Calu3 (cell line): ENCODE measurements at regions not wholly inside any gene's neighbourhood (a gene's known extent, or its start where the extent isn't known, plus 50 kb on each side); places are given as distances from the start of the nearest gene placed in this dataset.
"Not testable (repeated sequence)": the region's sequence is repeated elsewhere in the genome, so short reads cannot be mapped to it uniquely, and the experiment has no call there.

Experiments
- BruUV-seq: library from RNA; stranded (reverse); fragments of 400-500 nt; replicated peaks from 2 replicates; lab custom pipeline; 2021; lab: Mats Ljungman, UMichigan
- CTCF ChIA-PET: fragments of 300-600 bp; sonication (Branson Sonifier 250); formaldehyde crosslinking; loops from one replicate; lab custom pipeline; 2022; ENCODE audit warnings: antibody characterized with exemption; lab: Charles Lee
- DNase-seq: peaks from one replicate; pipeline ENCODE4 v3.0.0; 2022
- H3K27ac Mint-ChIP-seq: one replicate; pipeline ENCODE4 v1.8.0; 2022; ENCODE audit warnings: mixed read lengths; ENCODE audit not compliant: unreplicated experiment
- H3K27me3 Mint-ChIP-seq: one replicate; pipeline ENCODE4 v1.8.0; 2022; ENCODE audit warnings: mixed read lengths; ENCODE audit not compliant: unreplicated experiment
- H3K36me3 Mint-ChIP-seq: one replicate; pipeline ENCODE4 v1.8.0; 2022; ENCODE audit warnings: mild to moderate bottlenecking, moderate library complexity, mixed read lengths; ENCODE audit not compliant: insufficient read depth, unreplicated experiment
- H3K4me1 Mint-ChIP-seq: one replicate; pipeline ENCODE4 v1.8.0; 2022; ENCODE audit warnings: mild to moderate bottlenecking, low read depth, mixed read lengths; ENCODE audit not compliant: unreplicated experiment
- H3K4me3 Mint-ChIP-seq: one replicate; pipeline ENCODE4 v1.8.0; 2022; ENCODE audit warnings: mild to moderate bottlenecking, low read depth, moderate library complexity, mixed read lengths; ENCODE audit not compliant: unreplicated experiment
- H3K9me3 Mint-ChIP-seq: one replicate; pipeline ENCODE4 v1.8.0; 2022; ENCODE audit warnings: low read depth, mixed read lengths; ENCODE audit not compliant: unreplicated experiment
- CTCF ChIP-seq: fragments of 200-600 bp; IDR thresholded peaks from one replicate; pipeline ENCODE4 v1.8.0; 2022; ENCODE audit warnings: antibody characterized with exemption; ENCODE audit not compliant: unreplicated experiment
- intact Hi-C: fragments of 100-400 bp; cut with micrococcal nuclease; formaldehyde crosslinking; loops from one replicate; pipeline ENCODE4 v1.10.0; 2022; ENCODE audit not compliant: unreplicated experiment

DNA sequence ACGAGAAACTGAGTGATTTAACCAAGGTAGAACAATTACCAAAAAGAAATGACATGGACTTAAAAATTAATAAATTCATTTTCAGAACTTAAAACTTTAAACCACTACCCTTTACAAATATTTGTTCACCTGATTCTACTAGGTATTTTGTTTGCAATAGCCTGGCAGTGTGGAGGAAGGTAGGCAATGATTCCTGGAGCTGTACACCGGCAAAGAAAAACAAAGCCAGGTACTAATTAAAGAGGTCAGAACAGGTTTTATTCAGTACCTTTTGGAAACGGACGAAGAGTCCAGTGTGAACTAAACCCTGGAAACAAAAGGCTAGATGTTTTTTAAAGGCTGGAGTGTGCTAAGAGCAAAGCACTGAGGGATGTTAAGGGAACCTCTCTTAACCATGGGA, 561.3 kb upstream of the FSHR start:
- H3K27ac Mint-ChIP-seq, result no peak overlapping the region
- H3K27me3 Mint-ChIP-seq, result no peaks in the 10 kb centered on the region
- BruUV-seq, result no TSS peak
- no peak for TF ChIP-seq CTCF
- no peaks in the 10 kb centered on the region for H3K36me3 Mint-ChIP-seq
- CTCF ChIA-PET, result no interaction called here
- H3K4me1 Mint-ChIP-seq, result no peaks in the 10 kb centered on the region
- H3K9me3 Mint-ChIP-seq, result no peaks in the 10 kb centered on the region
- H3K4me3 Mint-ChIP-seq, result no peak overlapping the region
- DNase-seq, result no peak
- intact Hi-C loops, result no loop called here

- no TSS peak for BruUV-seq
- Mint-ChIP-seq H3K4me3 (no peak overlapping the region), H3K9me3 (peaks cover 2% of the 10 kb centered on the region), H3K27me3 (no peaks in the 10 kb centered on the region), H3K27ac (no peak overlapping the region), H3K36me3 (no peaks in the 10 kb centered on the region), H3K4me1 (no peaks in the 10 kb centered on the region)
- CTCF ChIA-PET, result no interaction called here
- DNase-seq, result no peak
- intact Hi-C loops, result no loop called here
- TF ChIP-seq CTCF, result no peak
Measured at GRCh38 chr2:49714454-49714853, 560.1 kb upstream of the FSHR start.

DNA sequence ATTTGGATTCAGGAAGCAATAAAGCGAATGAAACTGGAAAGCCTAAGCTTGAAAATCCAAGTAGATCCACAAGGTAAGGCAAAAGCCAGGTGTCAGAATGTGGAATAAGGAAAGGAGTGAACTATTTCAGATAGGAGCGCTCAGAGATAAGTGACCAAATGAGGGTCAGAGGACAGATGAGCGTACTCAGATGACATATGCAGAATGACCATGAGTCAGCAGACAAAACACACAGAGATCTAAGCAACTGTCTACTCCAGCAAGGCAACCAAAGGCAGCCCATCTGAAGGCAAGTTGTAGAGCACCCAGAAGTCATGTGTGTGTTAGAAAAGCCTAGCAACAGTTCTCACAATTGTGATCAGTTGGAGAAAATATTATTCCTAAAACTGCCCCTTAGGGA, 548.4 kb upstream of the FSHR start:
- no peak overlapping the region for H3K27ac Mint-ChIP-seq
- no peak for DNase-seq
- H3K4me1 Mint-ChIP-seq, result no peaks in the 10 kb centered on the region
- CTCF ChIA-PET, result no interaction called here
- peaks cover 5% of the 10 kb centered on the region for H3K9me3 Mint-ChIP-seq
- no peaks in the 10 kb centered on the region for H3K36me3 Mint-ChIP-seq
- intact Hi-C loops, result no loop called here
- H3K4me3 Mint-ChIP-seq, result no peak overlapping the region
- no peak for TF ChIP-seq CTCF
- no TSS peak for BruUV-seq
- H3K27me3 Mint-ChIP-seq, result no peaks in the 10 kb centered on the region

DNA sequence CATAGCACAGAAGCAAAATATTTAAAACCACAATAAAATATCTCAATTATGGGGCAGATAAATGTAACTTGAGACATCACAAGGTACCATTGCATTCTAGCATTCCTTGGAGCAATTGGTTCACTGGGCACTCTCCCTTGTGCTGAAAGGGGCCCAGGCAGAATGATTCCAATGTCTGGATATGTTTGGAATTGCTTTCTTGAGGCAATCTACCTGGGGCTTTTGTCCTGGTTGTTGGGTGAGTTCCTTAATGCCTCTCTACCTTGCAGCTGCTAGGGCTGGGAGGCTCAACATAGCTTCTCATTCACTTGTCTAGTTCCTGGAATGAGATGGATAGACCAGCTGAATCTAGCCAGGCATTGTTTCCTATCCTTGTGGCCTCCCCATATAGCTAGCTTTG, 539.6 kb upstream of the FSHR start:
- Mint-ChIP-seq H3K4me1 (no peaks in the 10 kb centered on the region), H3K9me3 (no peaks in the 10 kb centered on the region), H3K4me3 (no peak overlapping the region), H3K36me3 (no peaks in the 10 kb centered on the region), H3K27me3 (no peaks in the 10 kb centered on the region), H3K27ac (no peak overlapping the region)
- DNase-seq, result no peak
- CTCF ChIA-PET, result no interaction called here
- intact Hi-C loops, result no loop called here
- no TSS peak for BruUV-seq
- TF ChIP-seq CTCF, result no peak

DNA sequence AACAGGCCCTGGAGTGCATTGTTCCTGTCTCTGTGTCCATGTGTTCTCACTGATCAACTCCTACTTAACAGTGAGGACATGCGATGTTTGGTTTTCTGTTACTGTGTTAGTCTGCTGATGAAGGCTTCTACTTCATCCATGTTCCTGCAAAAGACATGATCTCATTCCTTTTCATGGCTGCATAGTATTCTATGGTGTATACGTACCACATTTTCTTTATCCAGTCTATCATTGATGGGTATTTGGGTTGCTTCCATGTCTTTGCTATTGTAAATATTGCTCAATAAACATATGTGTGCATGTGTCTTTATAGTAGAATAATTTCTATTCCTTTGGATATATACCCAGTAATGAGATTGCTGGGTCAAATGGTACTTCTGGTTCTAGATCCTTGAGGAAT, 537.7 kb upstream of the FSHR start:
- H3K36me3 Mint-ChIP-seq, H3K4me1 Mint-ChIP-seq, H3K4me3 Mint-ChIP-seq, intact Hi-C loops, H3K27ac Mint-ChIP-seq, DNase-seq, H3K27me3 Mint-ChIP-seq, BruUV-seq, H3K9me3 Mint-ChIP-seq: not testable (repeated sequence)
- CTCF ChIA-PET, result interaction anchor here (0.7 kb wide), 1 partner anchor 1312 kb away, joined by 4 read pairs; no protein-coding TSS in a partner anchor
